CD14-positive monocyte (primary cell): ENCODE measurements at regions not wholly inside any gene's neighbourhood (a gene's known extent, or its start where the extent isn't known, plus 50 kb on each side); places are given as distances from the start of the nearest gene placed in this dataset.

Experiments used
- DNase-seq, 3 donors: peaks; one replicate each; pipeline ENCODE4 v3.0.0-alpha.2; 2011 to 2022
- H2AFZ ChIP-seq: 2 replicates; pipeline ENCODE4 v1.6.0; 2012; ENCODE audit warnings: mild to moderate bottlenecking, low read depth, low read length, inconsistent platforms; ENCODE audit not compliant: insufficient read depth, poor library complexity, severe bottlenecking
- H3K27ac ChIP-seq, 2 donors: 1 replicate in 1 of 2; 2 replicates in 1 of 2; pipeline ENCODE4 v1.5.1; 2012 to 2013; ENCODE audit warnings: low read length in 2 of 2, control low read depth in 1 of 2, inconsistent platforms in 1 of 2, low read depth in 1 of 2, mild to moderate bottlenecking in 1 of 2
- H3K27me3 ChIP-seq, 2 donors: one replicate each; pipeline versions ENCODE4 v1.6.0 to v1.6.1; 2011 to 2013; ENCODE audit warnings: low read length in 2 of 2; ENCODE audit not compliant: control insufficient read depth in 2 of 2, insufficient read depth in 2 of 2
- H3K36me3 ChIP-seq, 2 donors: replicated peaks in 1 of 2; 1 replicate in 1 of 2; 2 replicates in 1 of 2; pipeline versions ENCODE4 v1.5.1 to v1.6.1; 2012 to 2013; ENCODE audit warnings: low read length in 2 of 2, control low read depth in 1 of 2, inconsistent platforms in 1 of 2, mild to moderate bottlenecking in 1 of 2; ENCODE audit not compliant: insufficient read depth in 2 of 2, control insufficient read depth in 1 of 2
- H3K4me1 ChIP-seq, 2 donors: 1 replicate in 1 of 2; 2 replicates in 1 of 2; pipeline versions ENCODE4 v1.5.1 to v1.6.1; 2012 to 2013; ENCODE audit warnings: low read length in 2 of 2, control low read depth in 1 of 2, inconsistent platforms in 1 of 2, mild to moderate bottlenecking in 1 of 2, moderate library complexity in 1 of 2; ENCODE audit not compliant: insufficient read depth in 2 of 2, control insufficient read depth in 1 of 2
- H3K4me2 ChIP-seq: replicated peaks from 2 replicates; pipeline ENCODE3; 2012; ENCODE audit warnings: low read length, moderate library complexity, mild to moderate bottlenecking; ENCODE audit not compliant: poor library complexity, severe bottlenecking; ENCODE audit errors: extremely low read depth
- H3K4me3 ChIP-seq, 3 experiments: fragments of 200-600 bp in 1 of 3; sonication (generic) in 1 of 3; replicated peaks in 1 of 3; 1 replicate in 2 of 3; 2 replicates in 1 of 3; pipeline ENCODE4 v1.5.1; 2011 to 2013; ENCODE audit warnings: low read length in 3 of 3, mild to moderate bottlenecking in 3 of 3, control low read depth in 2 of 3, low read depth in 2 of 3, inconsistent platforms in 1 of 3, moderate library complexity in 1 of 3
- H3K79me2 ChIP-seq: 2 replicates; pipeline ENCODE4 v1.6.0; 2012; ENCODE audit warnings: mild to moderate bottlenecking, control low read depth, inconsistent platforms, low read length, moderate library complexity; ENCODE audit not compliant: insufficient read depth
- H3K9ac ChIP-seq: 2 replicates; pipeline ENCODE4 v1.6.0; 2017; ENCODE audit warnings: low read length, mild to moderate bottlenecking; ENCODE audit not compliant: insufficient read depth, poor library complexity, severe bottlenecking
- H3K9me3 ChIP-seq, 2 donors: replicated peaks in 1 of 2; 1 replicate in 1 of 2; 2 replicates in 1 of 2; pipeline versions ENCODE4 v1.5.1 to v1.6.1; 2012 to 2013; ENCODE audit warnings: low read length in 2 of 2, control low read depth in 1 of 2; ENCODE audit not compliant: control insufficient read depth in 1 of 2, insufficient read depth in 1 of 2
- H4K20me1 ChIP-seq: 2 replicates; pipeline ENCODE4 v1.6.0; 2012; ENCODE audit warnings: mild to moderate bottlenecking, low read length, control low read depth, moderate library complexity; ENCODE audit not compliant: insufficient read depth
- H3K27ac Mint-ChIP-seq, 7 donors: one replicate each; pipeline ENCODE4 v1.8.0; 2020; ENCODE audit warnings: mild to moderate bottlenecking in 7 of 7, mixed read lengths in 7 of 7, moderate library complexity in 6 of 7, inconsistent platforms in 2 of 7
- H3K27me3 Mint-ChIP-seq, 3 donors: one replicate each; pipeline ENCODE4 v1.8.0; 2021 to 2022; ENCODE audit warnings: low read depth in 3 of 3, mild to moderate bottlenecking in 3 of 3, mixed read lengths in 3 of 3, moderate library complexity in 3 of 3, inconsistent platforms in 1 of 3
- H3K36me3 Mint-ChIP-seq, 2 donors: one replicate each; pipeline ENCODE4 v1.8.0; 2020; ENCODE audit warnings: mixed read lengths in 2 of 2, inconsistent platforms in 1 of 2, mild to moderate bottlenecking in 1 of 2
- H3K4me1 Mint-ChIP-seq: one replicate; pipeline ENCODE4 v1.8.0; 2020; ENCODE audit warnings: mild to moderate bottlenecking, mixed read lengths
- H3K4me3 Mint-ChIP-seq, 2 donors: one replicate each; pipeline ENCODE4 v1.8.0; 2020; ENCODE audit warnings: mild to moderate bottlenecking in 2 of 2, mixed read lengths in 2 of 2, moderate library complexity in 1 of 2
- H3K9me3 Mint-ChIP-seq, 7 donors: one replicate each; pipeline ENCODE4 v1.8.0; 2020 to 2022; ENCODE audit warnings: mixed read lengths in 7 of 7, mild to moderate bottlenecking in 6 of 7, moderate library complexity in 6 of 7, inconsistent platforms in 2 of 7
- WGBS: methylation state at CpG from one replicate; pipeline ENCODE4 v1.1.5; 2013; ENCODE audit warnings: missing lambda C conversion rate; ENCODE audit not compliant: insufficient coverage; 5-methylcytosine and 5-hydroxymethylcytosine counted together
- intact Hi-C, 2 donors: fragments of 100-400 bp; cut with micrococcal nuclease; formaldehyde crosslinking; loops; one replicate each; pipeline versions ENCODE4 v1.15.0 to v1.15.1; 2023
- TF ChIP-seq, protein P1 (sequence below): fragments of 200-600 bp; IDR thresholded peaks from one replicate; pipeline ENCODE4 v1.8.0; 2022; ENCODE audit warnings: antibody characterized with exemption, mild to moderate bottlenecking

DNA sequence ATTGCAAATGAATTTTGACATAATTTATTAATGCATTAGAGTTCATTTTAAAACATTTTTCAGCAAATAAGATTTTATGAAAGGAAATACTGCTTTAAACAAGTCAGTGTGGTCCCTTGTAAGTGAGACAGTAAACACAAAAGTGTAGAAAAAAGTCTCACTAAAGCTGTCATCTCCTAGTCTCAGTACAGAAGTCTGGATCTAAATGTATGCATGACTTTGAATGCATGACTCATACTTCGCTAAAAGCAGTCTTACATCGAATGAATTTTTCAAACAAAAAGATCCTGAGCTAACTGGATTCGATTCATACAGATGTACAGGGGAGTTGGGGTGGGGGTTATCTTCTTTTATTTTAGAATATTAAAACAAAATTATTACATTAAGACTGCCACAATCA is 207.4 kb upstream of the VCX start:
- Histone ChIP-seq H3K27ac (no peak overlapping the region), H3K36me3 (no peaks in the 10 kb centered on the region), H3K9ac (no peak overlapping the region), H3K79me2 (no peaks in the 10 kb centered on the region), H2AFZ (no peak overlapping the region), H3K4me3 (no peak overlapping the region), H3K9me3 (peaks cover 0 to 11% of the 10 kb centered on the region in 2 donors), H3K4me2 (no peak overlapping the region), H3K4me1 (no peaks in the 10 kb centered on the region), H4K20me1 (no peaks in the 10 kb centered on the region), H3K27me3 (no peaks in the 10 kb centered on the region)
- no CpG with 5 or more reads among the region's 3 CpGs for WGBS
- H3K27me3 Mint-ChIP-seq: no peaks in the 10 kb centered on the region
- intact Hi-C loops: no loop called here
- TF ChIP-seq, protein P1, sequence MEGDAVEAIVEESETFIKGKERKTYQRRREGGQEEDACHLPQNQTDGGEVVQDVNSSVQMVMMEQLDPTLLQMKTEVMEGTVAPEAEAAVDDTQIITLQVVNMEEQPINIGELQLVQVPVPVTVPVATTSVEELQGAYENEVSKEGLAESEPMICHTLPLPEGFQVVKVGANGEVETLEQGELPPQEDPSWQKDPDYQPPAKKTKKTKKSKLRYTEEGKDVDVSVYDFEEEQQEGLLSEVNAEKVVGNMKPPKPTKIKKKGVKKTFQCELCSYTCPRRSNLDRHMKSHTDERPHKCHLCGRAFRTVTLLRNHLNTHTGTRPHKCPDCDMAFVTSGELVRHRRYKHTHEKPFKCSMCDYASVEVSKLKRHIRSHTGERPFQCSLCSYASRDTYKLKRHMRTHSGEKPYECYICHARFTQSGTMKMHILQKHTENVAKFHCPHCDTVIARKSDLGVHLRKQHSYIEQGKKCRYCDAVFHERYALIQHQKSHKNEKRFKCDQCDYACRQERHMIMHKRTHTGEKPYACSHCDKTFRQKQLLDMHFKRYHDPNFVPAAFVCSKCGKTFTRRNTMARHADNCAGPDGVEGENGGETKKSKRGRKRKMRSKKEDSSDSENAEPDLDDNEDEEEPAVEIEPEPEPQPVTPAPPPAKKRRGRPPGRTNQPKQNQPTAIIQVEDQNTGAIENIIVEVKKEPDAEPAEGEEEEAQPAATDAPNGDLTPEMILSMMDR: no peak
- no peak for DNase-seq
- no peak overlapping the region for H3K4me3 Mint-ChIP-seq
- no peaks in the 10 kb centered on the region for H3K36me3 Mint-ChIP-seq
- H3K9me3 Mint-ChIP-seq: peaks cover 0 to 8% (median 5%) of the 10 kb centered on the region in 7 donors
- H3K27ac Mint-ChIP-seq: no peak overlapping the region
- no peaks in the 10 kb centered on the region for H3K4me1 Mint-ChIP-seq

DNA sequence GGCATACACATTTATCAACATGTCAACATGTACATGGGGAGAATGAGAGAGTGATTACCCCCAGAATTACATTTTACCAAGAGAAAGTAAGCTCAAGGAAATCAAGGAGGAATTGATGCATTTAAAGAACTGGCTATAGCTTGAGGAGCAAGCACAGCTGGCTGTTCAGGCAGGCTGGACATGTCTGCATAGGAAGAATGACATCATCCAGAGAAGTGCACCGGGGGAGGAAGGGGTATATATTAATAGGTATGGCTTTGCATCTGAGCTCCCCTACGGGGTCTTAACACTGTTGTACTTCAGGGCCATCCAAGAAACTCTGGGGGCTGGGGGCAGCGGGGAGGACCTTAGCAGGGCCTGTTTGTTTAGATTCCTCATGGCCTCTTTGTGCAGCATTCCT is 222.4 kb upstream of the VCX start:
- TF ChIP-seq, protein P1: no peak
- H3K9ac ChIP-seq: no peak overlapping the region
- H4K20me1 ChIP-seq: no peaks in the 10 kb centered on the region
- H3K36me3 Mint-ChIP-seq: no peaks in the 10 kb centered on the region
- H3K27ac ChIP-seq: no peak overlapping the region
- no peaks in the 10 kb centered on the region for H3K27me3 ChIP-seq
- H3K4me2 ChIP-seq: no peak overlapping the region
- no peak overlapping the region for H3K27ac Mint-ChIP-seq
- H3K4me3 ChIP-seq: no peak overlapping the region
- H3K4me3 Mint-ChIP-seq: no peak overlapping the region
- H3K36me3 ChIP-seq: no peaks in the 10 kb centered on the region
- H2AFZ ChIP-seq: no peak overlapping the region
- 72% methylated on average over 2 of the region's 3 CpGs for WGBS
- H3K79me2 ChIP-seq: no peaks in the 10 kb centered on the region
- peaks cover 0 to 7% of the 10 kb centered on the region in 2 donors for H3K9me3 ChIP-seq
- peaks cover 1 to 18% (median 8%) of the 10 kb centered on the region in 7 donors for H3K9me3 Mint-ChIP-seq
- peaks cover 0 to 2% (median 0%) of the 10 kb centered on the region in 3 donors for H3K27me3 Mint-ChIP-seq
- H3K4me1 ChIP-seq: no peaks in the 10 kb centered on the region
- DNase-seq: no peak
- intact Hi-C loops: no loop called here
- H3K4me1 Mint-ChIP-seq: no peaks in the 10 kb centered on the region
